MCF 10A (cell line): ENCODE measurements at regions not wholly inside any gene's neighbourhood (a gene's known extent, or its start where the extent isn't known, plus 50 kb on each side); places are given as distances from the start of the nearest gene placed in this dataset.
"Not testable (repeated sequence)": the region's sequence is repeated elsewhere in the genome, so short reads cannot be mapped to it uniquely, and the experiment has no call there.

ENCODE experiments used
- BruUV-seq: library from RNA; stranded (reverse); fragments of 400-500 nt; replicated peaks from 2 replicates; lab custom pipeline; 2021; lab: Mats Ljungman, UMichigan
- CTCF ChIA-PET: fragments of 300-600 bp; sonication (Branson Sonifier 250); formaldehyde crosslinking; extraction: SDS; loops from one replicate; lab custom pipeline; 2021; ENCODE audit warnings: antibody characterized with exemption, inconsistent platforms; lab: Yijun Ruan, JAX
- POLR2A ChIA-PET: fragments of 300-600, 350-650 bp; sonication (Branson Sonifier 250); formaldehyde crosslinking; extraction: SDS; loops from one replicate; lab custom pipeline; 2020; ENCODE audit warnings: antibody characterized with exemption, inconsistent platforms; lab: Yijun Ruan, JAX
- DNase-seq: peaks from one replicate; pipeline ENCODE4 v3.0.0-alpha.2; 2018; ENCODE audit not compliant: unreplicated experiment
- H3K27ac Mint-ChIP-seq: one replicate; pipeline ENCODE4 v1.8.0; 2022; ENCODE audit warnings: mild to moderate bottlenecking, low read depth, mixed read lengths; ENCODE audit not compliant: unreplicated experiment
- H3K27me3 Mint-ChIP-seq: one replicate; pipeline ENCODE4 v1.8.0; 2022; ENCODE audit warnings: mixed read lengths; ENCODE audit not compliant: insufficient read depth, unreplicated experiment
- H3K36me3 Mint-ChIP-seq: one replicate; pipeline ENCODE4 v1.8.0; 2022; ENCODE audit warnings: mild to moderate bottlenecking, moderate library complexity, mixed read lengths; ENCODE audit not compliant: insufficient read depth, unreplicated experiment
- H3K4me1 Mint-ChIP-seq: one replicate; pipeline ENCODE4 v1.8.0; 2022; ENCODE audit warnings: mixed read lengths; ENCODE audit not compliant: insufficient read depth, unreplicated experiment
- H3K4me3 Mint-ChIP-seq: one replicate; pipeline ENCODE4 v1.8.0; 2022; ENCODE audit warnings: mild to moderate bottlenecking, moderate library complexity, mixed read lengths; ENCODE audit not compliant: unreplicated experiment
- H3K9me3 Mint-ChIP-seq: one replicate; pipeline ENCODE4 v1.8.0; 2022; ENCODE audit warnings: mixed read lengths; ENCODE audit not compliant: unreplicated experiment
- intact Hi-C: fragments of 100-400 bp; cut with micrococcal nuclease; formaldehyde crosslinking; loops from 2 replicates; pipeline ENCODE4 v1.14.1; 2022
- TF ChIP-seq, protein P1 (sequence below): fragments of 200-600 bp; IDR thresholded peaks from one replicate; pipeline ENCODE4 v1.8.0; 2022; ENCODE audit warnings: antibody characterized with exemption, mild to moderate bottlenecking; ENCODE audit not compliant: unreplicated experiment

DNA sequence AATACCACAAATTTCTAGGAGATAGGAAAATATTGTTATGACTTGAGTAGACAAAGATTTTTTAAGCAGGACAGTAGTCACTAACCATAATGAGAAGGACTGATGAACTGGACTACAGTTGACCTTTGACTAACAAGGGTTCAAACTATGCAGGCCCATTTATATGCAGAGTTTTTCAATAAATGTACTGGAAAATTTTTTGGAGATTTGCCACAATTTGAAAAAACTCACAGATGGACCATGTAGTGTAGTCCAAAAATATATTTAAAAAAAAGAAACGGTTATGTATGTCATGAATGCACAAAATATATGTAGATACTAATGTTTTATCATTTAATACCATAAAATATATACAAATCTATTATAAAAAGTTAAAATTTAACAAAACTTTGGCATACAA is 151.8 kb downstream of the LRRN1 start:
- TF ChIP-seq, protein P1, sequence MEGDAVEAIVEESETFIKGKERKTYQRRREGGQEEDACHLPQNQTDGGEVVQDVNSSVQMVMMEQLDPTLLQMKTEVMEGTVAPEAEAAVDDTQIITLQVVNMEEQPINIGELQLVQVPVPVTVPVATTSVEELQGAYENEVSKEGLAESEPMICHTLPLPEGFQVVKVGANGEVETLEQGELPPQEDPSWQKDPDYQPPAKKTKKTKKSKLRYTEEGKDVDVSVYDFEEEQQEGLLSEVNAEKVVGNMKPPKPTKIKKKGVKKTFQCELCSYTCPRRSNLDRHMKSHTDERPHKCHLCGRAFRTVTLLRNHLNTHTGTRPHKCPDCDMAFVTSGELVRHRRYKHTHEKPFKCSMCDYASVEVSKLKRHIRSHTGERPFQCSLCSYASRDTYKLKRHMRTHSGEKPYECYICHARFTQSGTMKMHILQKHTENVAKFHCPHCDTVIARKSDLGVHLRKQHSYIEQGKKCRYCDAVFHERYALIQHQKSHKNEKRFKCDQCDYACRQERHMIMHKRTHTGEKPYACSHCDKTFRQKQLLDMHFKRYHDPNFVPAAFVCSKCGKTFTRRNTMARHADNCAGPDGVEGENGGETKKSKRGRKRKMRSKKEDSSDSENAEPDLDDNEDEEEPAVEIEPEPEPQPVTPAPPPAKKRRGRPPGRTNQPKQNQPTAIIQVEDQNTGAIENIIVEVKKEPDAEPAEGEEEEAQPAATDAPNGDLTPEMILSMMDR: no peak
- POLR2A ChIA-PET: no interaction called here

DNA sequence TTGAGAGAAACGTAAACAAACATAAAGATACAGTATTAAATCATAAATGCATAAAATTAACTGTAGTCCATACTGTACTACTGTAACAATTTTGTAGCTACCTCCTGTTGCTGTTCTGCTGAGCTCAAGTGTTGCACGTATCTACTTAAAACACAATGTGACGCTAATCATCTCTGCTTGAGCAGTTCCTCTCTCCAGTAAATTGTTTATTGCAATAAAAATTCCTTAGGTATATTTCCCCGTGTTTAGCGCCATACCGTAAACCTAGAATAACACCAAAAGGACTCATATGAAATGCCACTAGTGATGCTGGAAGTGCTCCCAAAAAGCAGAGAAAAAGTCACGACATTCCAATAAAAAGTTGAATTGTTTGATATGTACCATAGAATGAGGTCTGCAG is 152.3 kb downstream of the LRRN1 start:
- CTCF ChIA-PET: no interaction called here
- peaks cover 4% of the 10 kb centered on the region for H3K36me3 Mint-ChIP-seq
- no TSS peak for BruUV-seq

More for the DNA sequence above, 151.8 kb downstream of the LRRN1 start:
- Mint-ChIP-seq H3K4me1 (no peaks in the 10 kb centered on the region), H3K27ac (no peak overlapping the region), H3K9me3 (peaks cover 25% of the 10 kb centered on the region), H3K27me3 (no peaks in the 10 kb centered on the region), H3K4me3 (no peak overlapping the region), H3K36me3 (peaks cover 4% of the 10 kb centered on the region)
- intact Hi-C loops: no loop called here
- DNase-seq: no peak
- CTCF ChIA-PET: no interaction called here
- no TSS peak for BruUV-seq

DNA sequence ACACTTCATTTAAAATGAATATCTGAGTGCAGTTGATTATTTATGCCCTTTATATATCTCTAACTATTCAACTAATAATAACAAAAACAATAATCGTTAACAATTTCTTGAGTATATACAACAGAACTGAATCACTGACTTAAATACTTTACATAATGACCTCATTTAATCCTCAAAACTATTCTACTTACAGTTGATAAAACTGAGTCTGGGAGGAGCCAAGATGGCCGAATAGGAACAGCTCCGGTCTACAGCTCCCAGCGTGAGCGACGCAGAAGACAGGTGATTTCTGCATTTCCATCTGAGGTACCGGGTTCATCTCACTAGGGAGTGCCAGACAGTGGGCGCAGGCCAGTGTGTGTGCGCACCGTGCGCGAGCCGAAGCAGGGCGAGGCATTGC is 163.6 kb downstream of the LRRN1 start:
- intact Hi-C loops, H3K27me3 Mint-ChIP-seq, H3K9me3 Mint-ChIP-seq, H3K36me3 Mint-ChIP-seq, CTCF ChIA-PET, BruUV-seq, POLR2A ChIA-PET, H3K4me1 Mint-ChIP-seq: not testable (repeated sequence)
- Mint-ChIP-seq H3K27ac (peak overlapping the region; percentile 39), H3K4me3 (peak overlapping the region; percentile 65)
- DNase-seq: peak; percentile 5

More for the DNA sequence above, 152.3 kb downstream of the LRRN1 start:
- TF ChIP-seq, protein P1: no peak
- no peak for DNase-seq
- peaks cover 25% of the 10 kb centered on the region for H3K9me3 Mint-ChIP-seq
- no peaks in the 10 kb centered on the region for H3K27me3 Mint-ChIP-seq
- H3K27ac Mint-ChIP-seq: no peak overlapping the region
- no peaks in the 10 kb centered on the region for H3K4me1 Mint-ChIP-seq
- POLR2A ChIA-PET: no interaction called here
- intact Hi-C loops: no loop called here
- no peak overlapping the region for H3K4me3 Mint-ChIP-seq

DNA sequence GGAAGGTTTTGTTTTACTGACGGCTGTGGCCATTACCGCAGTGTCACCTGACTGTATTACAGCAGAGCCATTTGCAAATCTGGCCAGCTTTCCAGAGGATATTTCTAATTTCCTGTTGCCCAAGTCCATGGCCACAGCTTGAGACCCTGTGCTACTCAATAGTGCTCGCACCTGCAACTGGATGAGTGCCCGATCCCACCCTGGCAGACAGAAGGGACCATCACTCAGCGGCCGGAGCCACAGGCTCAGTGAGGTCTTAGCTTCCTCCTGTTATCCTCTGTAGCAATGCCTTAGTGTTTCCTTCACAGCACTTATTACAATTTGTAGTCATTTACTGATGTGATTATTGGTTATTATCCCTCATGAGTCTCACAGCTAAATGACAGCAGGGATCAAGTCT is 184.8 kb downstream of the LRRN1 start:
- no peak for DNase-seq
- no peaks in the 10 kb centered on the region for H3K36me3 Mint-ChIP-seq
- H3K4me1 Mint-ChIP-seq: no peaks in the 10 kb centered on the region
- no peaks in the 10 kb centered on the region for H3K9me3 Mint-ChIP-seq
- ChIA-PET POLR2A (no interaction called here), CTCF (interaction anchor here (0.6 to 3.0 kb wide), 3 partner anchors 14 to 784 kb away, joined by 3 to 15 read pairs (median 9); no protein-coding TSS in a partner anchor)
- H3K27ac Mint-ChIP-seq: no peak overlapping the region
- no peaks in the 10 kb centered on the region for H3K27me3 Mint-ChIP-seq
- BruUV-seq: no TSS peak
- intact Hi-C loops: no loop called here
- no peak overlapping the region for H3K4me3 Mint-ChIP-seq
- TF ChIP-seq, protein P1: no peak

DNA sequence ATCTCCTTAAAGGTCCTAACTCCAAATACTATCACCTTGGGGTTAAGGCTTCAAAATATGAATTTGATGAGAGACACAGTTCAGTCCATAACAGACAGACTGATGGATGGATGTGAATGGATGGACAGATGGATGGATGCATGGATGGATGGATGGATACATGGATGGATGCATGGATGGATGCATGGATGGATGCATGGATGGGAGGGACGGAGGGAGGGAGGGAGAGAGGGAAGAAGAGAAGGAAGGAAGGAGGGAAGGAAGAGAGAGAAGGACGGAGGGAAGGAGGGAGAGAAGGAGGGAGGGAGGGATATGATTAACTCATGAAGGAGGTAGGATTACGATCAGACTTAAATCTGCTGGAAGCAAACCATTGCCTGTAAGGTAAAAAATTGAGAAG is 192.4 kb downstream of the LRRN1 start:
- ChIA-PET POLR2A (no interaction called here), CTCF (interaction anchor here (0.6 to 1.7 kb wide), 2 partner anchors 386 to 790 kb away, joined by 3 to 9 read pairs; no protein-coding TSS in a partner anchor)
- Mint-ChIP-seq H3K27me3 (no peaks in the 10 kb centered on the region), H3K27ac (no peak overlapping the region), H3K9me3 (no peaks in the 10 kb centered on the region), H3K36me3 (no peaks in the 10 kb centered on the region), H3K4me1 (no peaks in the 10 kb centered on the region), H3K4me3 (no peak overlapping the region)
- intact Hi-C loops: loop anchor here (10.0 kb wide), 2 partner anchors 177 to 497 kb away; no protein-coding TSS in a partner anchor
- no TSS peak for BruUV-seq
- TF ChIP-seq, protein P1: no peak
- no peak for DNase-seq
